ENCODE measurements at regions not wholly inside any gene's neighbourhood (a gene's known extent, or its start where the extent isn't known, plus 50 kb on each side); places are given as distances from the start of the nearest gene placed in this dataset.

- DNase-seq: no peak
Observed at GRCh38 chr12:68559984-68560850, 50.5 kb upstream of the RAP1B start.

GRCh38 chr12:68560851-68561422 is 49.8 kb upstream of the RAP1B start:
- no peak for DNase-seq
